Transverse colon (tissue), 4 donors: ENCODE measurements at regions not wholly inside any gene's neighbourhood (a gene's known extent, or its start where the extent isn't known, plus 50 kb on each side); places are given as distances from the start of the nearest gene placed in this dataset.

Experiments used
- DNase-seq: peaks from one replicate; pipeline ENCODE4 v3.0.0-alpha.2; 2019
- H3K27ac ChIP-seq, 4 donors: fragments of 200-600 bp; sonication (generic); 2 replicates each; pipeline ENCODE4 v1.5.1; 2016 to 2018; ENCODE audit warnings: inconsistent platforms in 4 of 4
- H3K27me3 ChIP-seq: fragments of 200-600 bp; sonication (generic); 2 replicates; pipeline ENCODE4 v1.5.1; 2017; ENCODE audit warnings: inconsistent platforms
- H3K36me3 ChIP-seq, 4 donors: fragments of 200-600 bp; sonication (generic); 2 replicates each; pipeline ENCODE4 v1.5.1; 2017 to 2019; ENCODE audit warnings: inconsistent platforms in 4 of 4
- H3K4me1 ChIP-seq, 4 donors: fragments of 200-600 bp; sonication (generic); 2 replicates each; pipeline ENCODE4 v1.5.1; 2017 to 2020; ENCODE audit warnings: inconsistent platforms in 4 of 4
- H3K4me3 ChIP-seq, 4 donors: fragments of 200-600 bp; sonication (generic); 1 replicate in 1 of 4; 2 replicates in 3 of 4; pipeline versions ENCODE4 v1.5.1 to v1.6.1; 2017 to 2019; ENCODE audit warnings: inconsistent platforms in 4 of 4
- H3K9me3 ChIP-seq, 2 donors: fragments of 200-600 bp; sonication (generic); 2 replicates each; pipeline ENCODE4 v1.5.1; 2017 to 2019; ENCODE audit warnings: inconsistent platforms in 2 of 2
- CTCF ChIP-seq, 5 experiments: fragments of 200-600 bp in 3 of 5; fragments of 450-650 bp in 2 of 5; sonication (generic) in 3 of 5; IDR thresholded peaks; 1 replicate in 2 of 5; 2 replicates in 3 of 5; pipeline ENCODE4 v1.5.1; 2016 to 2017; ENCODE audit warnings: antibody characterized with exemption in 5 of 5, inconsistent platforms in 3 of 5, mild to moderate bottlenecking in 2 of 5, moderate library complexity in 1 of 5
- EP300 ChIP-seq: sonication (generic); formaldehyde crosslinking; IDR thresholded peaks from one replicate; pipeline ENCODE4 v1.6.1; 2017; ENCODE audit warnings: antibody characterized with exemption, low read depth
- POLR2A ChIP-seq: fragments of 450-650 bp; IDR thresholded peaks from one replicate; pipeline ENCODE4 v1.6.1; 2016; ENCODE audit warnings: antibody characterized with exemption, mild to moderate bottlenecking, moderate library complexity
- POLR2AphosphoS5 ChIP-seq, 3 donors: sonication (generic); formaldehyde crosslinking; IDR thresholded peaks; one replicate each; pipeline ENCODE4 v1.6.1; 2016; ENCODE audit warnings: antibody characterized with exemption in 3 of 3
- WGBS, 2 donors: methylation state at CpG; one replicate each; pipeline ENCODE4 v1.1.5; 2018; ENCODE audit warnings: low coverage in 1 of 2; 5-methylcytosine and 5-hydroxymethylcytosine counted together
- in situ Hi-C, 4 donors: fragments of 200-750 bp; cut with MboI; loops; one replicate each; pipeline versions ENCODE4 v1.15.0 to v1.15.1; 2017; ENCODE audit warnings: low sequenced_read_pairs in 3 of 4, low pct_ligation_motif_present in 1 of 4, low pct_unique_long_range_greater_than_20kb in 1 of 4
- intact Hi-C: fragments of 100-400 bp; cut with DNase I; formaldehyde crosslinking; loops from one replicate; pipeline ENCODE4 v1.15.1; 2023; ENCODE audit warnings: low total_unique reads

- in situ Hi-C loops (loop anchor here in 1 of 4 donors (25.0 kb wide), 1 partner anchor 107 kb away; no protein-coding TSS in a partner anchor), intact Hi-C loops (loop anchor here (10.0 kb wide), 1 partner anchor 70 kb away; no protein-coding TSS in a partner anchor)
- Histone ChIP-seq H3K36me3 (no peaks in the 10 kb centered on the region), H3K27ac (no peak overlapping the region), H3K9me3 (no peaks in the 10 kb centered on the region), H3K27me3 (no peaks in the 10 kb centered on the region), H3K4me3 (no peak overlapping the region), H3K4me1 (no peaks in the 10 kb centered on the region)
- no peak for TF ChIP-seq EP300
- TF ChIP-seq CTCF (IDR thresholded peaks at IDR 0.05) = no peak
- no peak for TF ChIP-seq POLR2AphosphoS5 (IDR thresholded peaks at IDR 0.05)
- no peak for TF ChIP-seq POLR2A
- 77 to 79% methylated on average over 5 of the region's 5 CpGs for WGBS, 2 donors
- no peak for DNase-seq
These were observed 78.3 kb downstream of the TMEM100 start for GRCh38 chr17:55644346-55644745.

GRCh38 chr17:55642741-55643140 is 79.9 kb downstream of the TMEM100 start:
- 60% methylated on average over 1 of the region's 1 CpG; no CpG with 5 or more reads in 1 of the 2 donors for WGBS, 2 donors
- in situ Hi-C loops = loop anchor here in 1 of 4 donors (25.0 kb wide), 1 partner anchor 105 kb away; no protein-coding TSS in a partner anchor

GRCh38 chr17:55641676-55642081 is 81.0 kb downstream of the TMEM100 start:
- 46 to 58% methylated on average over 2 to 3 of the region's 3 CpGs for WGBS, 2 donors
- TF ChIP-seq CTCF (IDR thresholded peaks at IDR 0.05) (peak; percentile 13 to 59 (median 43)), POLR2AphosphoS5 (IDR thresholded peaks at IDR 0.05) (no peak), EP300 (no peak), POLR2A (no peak)
- DNase-seq = peak; percentile 57
- intact Hi-C loops = loop anchor here (2.0 to 10.0 kb wide), 2 partner anchors 65 to 73 kb away; no protein-coding TSS in a partner anchor
- Histone ChIP-seq H3K9me3 (no peaks in the 10 kb centered on the region), H3K27ac (no peak overlapping the region), H3K36me3 (no peaks in the 10 kb centered on the region), H3K27me3 (no peaks in the 10 kb centered on the region), H3K4me1 (no peaks in the 10 kb centered on the region), H3K4me3 (no peak overlapping the region)
- in situ Hi-C loops = loop anchor here in 1 of 4 donors (25.0 kb wide), 1 partner anchor 104 kb away; no protein-coding TSS in a partner anchor

More at GRCh38 chr17:55642741-55643140, 79.9 kb downstream of the TMEM100 start:
- Histone ChIP-seq H3K4me3 (no peak overlapping the region), H3K4me1 (no peaks in the 10 kb centered on the region), H3K9me3 (no peaks in the 10 kb centered on the region), H3K27ac (no peak overlapping the region), H3K36me3 (no peaks in the 10 kb centered on the region), H3K27me3 (no peaks in the 10 kb centered on the region)
- intact Hi-C loops = loop anchor here (10.0 kb wide), 1 partner anchor 72 kb away; no protein-coding TSS in a partner anchor
- no peak for DNase-seq
- TF ChIP-seq POLR2AphosphoS5 (IDR thresholded peaks at IDR 0.05) (no peak), EP300 (no peak), CTCF (IDR thresholded peaks at IDR 0.05) (no peak), POLR2A (no peak)

- TF ChIP-seq EP300 = no peak
- no peak for TF ChIP-seq POLR2AphosphoS5 (IDR thresholded peaks at IDR 0.05)
- no peak for TF ChIP-seq CTCF (IDR thresholded peaks at IDR 0.05)
- no peak for TF ChIP-seq POLR2A
- Histone ChIP-seq H3K27me3 (no peaks in the 10 kb centered on the region), H3K36me3 (no peaks in the 10 kb centered on the region), H3K4me3 (no peak overlapping the region), H3K9me3 (no peaks in the 10 kb centered on the region), H3K4me1 (peaks cover 0 to 4% (median 1%) of the 10 kb centered on the region in 4 donors), H3K27ac (no peak overlapping the region)
- in situ Hi-C loops (loop anchor here in 1 of 4 donors (25.0 kb wide), 1 partner anchor 102 kb away; no protein-coding TSS in a partner anchor), intact Hi-C loops (no loop called here)
- WGBS, 2 donors = 70 to 100% methylated on average over 2 to 4 of the region's 4 CpGs
- no peak for DNase-seq
These were observed 83.6 kb downstream of the TMEM100 start for GRCh38 chr17:55639096-55639495.
